GM12878 (cell line): ENCODE measurements at regions not wholly inside any gene's neighbourhood (a gene's known extent, or its start where the extent isn't known, plus 50 kb on each side); places are given as distances from the start of the nearest gene placed in this dataset.

Experiments
- ATAC-seq: fragments of 200-7000 bp; cut with Tn5 transposase; 3 replicates; pipeline ENCODE4 v1.9.1; 2020; ENCODE audit warnings: mild to moderate bottlenecking, moderate library complexity
- BruUV-seq: library from RNA; stranded (reverse); fragments of 400-500 nt; replicated peaks from 2 replicates; lab custom pipeline; 2021; lab: Mats Ljungman, UMichigan
- CTCF ChIA-PET: fragments of 300-600 bp; sonication (Branson Sonifier 250); formaldehyde crosslinking; extraction: SDS; loops from one replicate; lab custom pipeline; 2021; ENCODE audit warnings: inconsistent platforms; lab: Yijun Ruan, JAX
- POLR2A ChIA-PET: fragments of 350-600 bp; formaldehyde crosslinking; extraction: SDS; loops from one replicate; lab custom pipeline; 2021; ENCODE audit warnings: inconsistent platforms; lab: Charles Lee
- RAD21 ChIA-PET: fragments of 300-600 bp; sonication (Branson Sonifier 250); formaldehyde crosslinking; loops from one replicate; lab custom pipeline; 2023; ENCODE audit warnings: antibody characterized with exemption; ENCODE audit not compliant: unreplicated experiment; lab: Charles Lee
- SMC1A ChIA-PET: fragments of 300-600 bp; sonication (Branson Sonifier 250); formaldehyde crosslinking; loops from one replicate; lab custom pipeline; 2023; ENCODE audit not compliant: unreplicated experiment, uncharacterized antibody; lab: Charles Lee
- DNase-seq: peaks from one replicate; pipeline ENCODE4 v3.0.0-alpha.2; 2011; ENCODE audit warnings: low read depth, low spot score
- FAIRE-seq: peaks from 3 replicates; lab custom pipeline; 2011; peaks lifted over from hg19 to GRCh38; lab: Jason Lieb, UNC
- H2AFZ ChIP-seq: 2 replicates; pipeline ENCODE4 v1.6.0; 2011; ENCODE audit warnings: low read depth, low read length, control low read depth; ENCODE audit not compliant: control insufficient read depth
- H3K27ac ChIP-seq: 2 replicates; pipeline ENCODE4 v1.5.1; 2011; ENCODE audit warnings: control low read depth; ENCODE audit not compliant: control insufficient read depth, insufficient read depth
- H3K27me3 ChIP-seq, 2 experiments: replicated peaks in 1 of 2; 2 replicates each; pipeline versions ENCODE4 v1.6.0 to v1.6.1; 2011; ENCODE audit warnings: low read length in 1 of 2; ENCODE audit not compliant: control insufficient read depth in 2 of 2, insufficient read depth in 2 of 2
- H3K36me3 ChIP-seq, 2 experiments: 2 replicates each; pipeline ENCODE4 v1.5.1; 2011; ENCODE audit warnings: low read length in 1 of 2; ENCODE audit not compliant: control insufficient read depth in 2 of 2, insufficient read depth in 2 of 2
- H3K4me1 ChIP-seq: 2 replicates; pipeline ENCODE4 v1.6.1; 2011; ENCODE audit warnings: mild to moderate bottlenecking, low read length, moderate library complexity, mixed read lengths; ENCODE audit not compliant: control insufficient read depth, insufficient read depth
- H3K4me2 ChIP-seq: 2 replicates; pipeline ENCODE4 v1.6.0; 2011; ENCODE audit warnings: control low read depth; ENCODE audit not compliant: control insufficient read depth, insufficient read depth
- H3K4me3 ChIP-seq: fragments of 200-600 bp; sonication (generic); 2 replicates; pipeline ENCODE4 v1.5.1; 2016
- H3K79me2 ChIP-seq: 2 replicates; pipeline ENCODE4 v1.6.0; 2011; ENCODE audit warnings: low read length; ENCODE audit not compliant: control insufficient read depth, insufficient read depth
- H3K9ac ChIP-seq: 2 replicates; pipeline ENCODE4 v1.8.0; 2011; ENCODE audit warnings: low read length, control low read depth, mixed read lengths; ENCODE audit not compliant: control insufficient read depth, insufficient read depth
- H3K9me3 ChIP-seq: replicated peaks from 3 replicates; pipeline ENCODE4 v1.5.1; 2011; ENCODE audit warnings: mild to moderate bottlenecking, low read length; ENCODE audit not compliant: control insufficient read depth, insufficient read depth
- H4K20me1 ChIP-seq: 2 replicates; pipeline ENCODE4 v1.6.0; 2011; ENCODE audit not compliant: control insufficient read depth, insufficient read depth
- FOS ChIP-seq: IDR thresholded peaks from 3 replicates; pipeline ENCODE4 v1.6.1; 2011; ENCODE audit warnings: borderline replicate concordance; ENCODE audit not compliant: insufficient read length; ENCODE audit errors: extremely low read depth
- GABPA ChIP-seq: IDR thresholded peaks from 2 replicates; pipeline ENCODE4 v1.6.1; 2014; ENCODE audit warnings: antibody characterized with exemption, low read depth, mild to moderate bottlenecking, inconsistent platforms
- HDAC2 ChIP-seq: fragments of 200-600 bp; sonication (generic); IDR thresholded peaks from 2 replicates; pipeline ENCODE4 v1.6.1; 2017
- IRF4 ChIP-seq: IDR thresholded peaks from 2 replicates; pipeline ENCODE4 v1.6.1; 2011; ENCODE audit warnings: low read depth, low read length
- MEF2A ChIP-seq: IDR thresholded peaks from 2 replicates; pipeline ENCODE4 v1.6.1; 2011; ENCODE audit warnings: low read depth, mild to moderate bottlenecking, low read length, moderate library complexity; ENCODE audit not compliant: insufficient read depth
- NFYA ChIP-seq: IDR thresholded peaks from 2 replicates; pipeline ENCODE4 v1.6.1; 2011; ENCODE audit warnings: low read depth, mild to moderate bottlenecking, low read length, improper control_type of control experiment, borderline replicate concordance
- NKRF ChIP-seq: fragments of 450-650 bp; conservative IDR thresholded peaks from 2 replicates; pipeline ENCODE4 v1.6.1; 2017; ENCODE audit warnings: mild to moderate bottlenecking, moderate library complexity
- PAX5 ChIP-seq: IDR thresholded peaks from 2 replicates; pipeline ENCODE4 v1.6.1; 2011; ENCODE audit warnings: low read depth, low read length, borderline replicate concordance
- PBX3 ChIP-seq: IDR thresholded peaks from 2 replicates; pipeline ENCODE4 v1.6.1; 2011; ENCODE audit warnings: mild to moderate bottlenecking, low read depth, low read length, moderate library complexity; ENCODE audit not compliant: insufficient replicate concordance
- RBBP5 ChIP-seq: fragments of 200-600 bp; sonication (generic); conservative IDR thresholded peaks from 2 replicates; pipeline ENCODE4 v1.6.1; 2016
- REST ChIP-seq: IDR thresholded peaks from 2 replicates; pipeline ENCODE4 v1.6.1; 2012; ENCODE audit warnings: mild to moderate bottlenecking, low read depth, low read length
- ZBTB11 ChIP-seq: fragments of 450-650 bp; formaldehyde crosslinking; IDR thresholded peaks from 2 replicates; pipeline ENCODE4 v1.5.0; 2022; ENCODE audit warnings: mild to moderate bottlenecking, missing genetic modification characterization
- WGBS: methylation state at CpG from one replicate; pipeline ENCODE4 v1.1.6; 2016; ENCODE audit warnings: low lambda C conversion rate; ENCODE audit not compliant: insufficient replicate concordance, insufficient coverage; ENCODE audit errors: missing lambda C conversion rate; 5-methylcytosine and 5-hydroxymethylcytosine counted together
- in situ Hi-C: fragments of 300-500 bp; cut with MboI; formaldehyde crosslinking; loops from 9 replicates; pipeline ENCODE4 v1.14.3; 2018; ENCODE audit warnings: mixed read lengths
- intact Hi-C: fragments of 100-400 bp; cut with micrococcal nuclease; formaldehyde crosslinking; loops from one replicate; pipeline ENCODE4 v1.14.2; 2022; ENCODE audit not compliant: unreplicated experiment

- TF ChIP-seq RBBP5 (no peak), HDAC2 (no peak), GABPA (no peak)
These were observed 145.1 kb downstream of the GNAI1 start (continued) for GRCh38 chr7:80279760-80280159.

- intact Hi-C loops = no loop called here
- in situ Hi-C loops = no loop called here
- DNase-seq (no peak), FAIRE-seq (no peak), ATAC-seq (no peak)
- Histone ChIP-seq H3K79me2 (no peaks in the 10 kb centered on the region), H3K4me3 (no peak overlapping the region), H3K27ac (no peak overlapping the region), H3K4me2 (no peak overlapping the region), H2AFZ (no peak overlapping the region), H3K9me3 (no peaks in the 10 kb centered on the region), H3K36me3 (no peaks in the 10 kb centered on the region), H3K9ac (no peak overlapping the region), H4K20me1 (no peaks in the 10 kb centered on the region), H3K4me1 (no peaks in the 10 kb centered on the region), H3K27me3 (no peaks in the 10 kb centered on the region)
- 18% methylated on average over 2 of the region's 2 CpGs for WGBS
- no TSS peak for BruUV-seq
- SMC1A ChIA-PET = interaction anchor here (0.6 to 1.5 kb wide), 2 partner anchors 146 to 225 kb away, joined by 3 read pairs; no protein-coding TSS in a partner anchor
- CTCF ChIA-PET = no interaction called here
- POLR2A ChIA-PET = no interaction called here
- RAD21 ChIA-PET = no interaction called here
- TF ChIP-seq NFYA (no peak), ZBTB11 (CRISPR knock-in tag) (no peak), PBX3 (no peak), IRF4 (no peak), MEF2A (no peak), NKRF (no peak), FOS (no peak), REST (no peak), PAX5 (no peak)
These were observed 144.1 kb downstream of the GNAI1 start for GRCh38 chr7:80278737-80279136.
